CD1c-positive myeloid dendritic cell (primary cell): ENCODE measurements at regions not wholly inside any gene's neighbourhood (a gene's known extent, or its start where the extent isn't known, plus 50 kb on each side); places are given as distances from the start of the nearest gene placed in this dataset.
A peak's percentile ranks its signal among the peaks of the same experiment; 100 is the strongest.
"Not testable (repeated sequence)": the region's sequence is repeated elsewhere in the genome, so short reads cannot be mapped to it uniquely, and the experiment has no call there.

ENCODE experiments used
- DNase-seq: peaks from one replicate; pipeline ENCODE4 v3.0.0-alpha.2; 2016; ENCODE audit errors: extremely low spot score

GRCh38 chr13:50130123-50130946, 115.1 kb downstream of the KCNRG start:
- DNase-seq: peak; percentile 53

DNA sequence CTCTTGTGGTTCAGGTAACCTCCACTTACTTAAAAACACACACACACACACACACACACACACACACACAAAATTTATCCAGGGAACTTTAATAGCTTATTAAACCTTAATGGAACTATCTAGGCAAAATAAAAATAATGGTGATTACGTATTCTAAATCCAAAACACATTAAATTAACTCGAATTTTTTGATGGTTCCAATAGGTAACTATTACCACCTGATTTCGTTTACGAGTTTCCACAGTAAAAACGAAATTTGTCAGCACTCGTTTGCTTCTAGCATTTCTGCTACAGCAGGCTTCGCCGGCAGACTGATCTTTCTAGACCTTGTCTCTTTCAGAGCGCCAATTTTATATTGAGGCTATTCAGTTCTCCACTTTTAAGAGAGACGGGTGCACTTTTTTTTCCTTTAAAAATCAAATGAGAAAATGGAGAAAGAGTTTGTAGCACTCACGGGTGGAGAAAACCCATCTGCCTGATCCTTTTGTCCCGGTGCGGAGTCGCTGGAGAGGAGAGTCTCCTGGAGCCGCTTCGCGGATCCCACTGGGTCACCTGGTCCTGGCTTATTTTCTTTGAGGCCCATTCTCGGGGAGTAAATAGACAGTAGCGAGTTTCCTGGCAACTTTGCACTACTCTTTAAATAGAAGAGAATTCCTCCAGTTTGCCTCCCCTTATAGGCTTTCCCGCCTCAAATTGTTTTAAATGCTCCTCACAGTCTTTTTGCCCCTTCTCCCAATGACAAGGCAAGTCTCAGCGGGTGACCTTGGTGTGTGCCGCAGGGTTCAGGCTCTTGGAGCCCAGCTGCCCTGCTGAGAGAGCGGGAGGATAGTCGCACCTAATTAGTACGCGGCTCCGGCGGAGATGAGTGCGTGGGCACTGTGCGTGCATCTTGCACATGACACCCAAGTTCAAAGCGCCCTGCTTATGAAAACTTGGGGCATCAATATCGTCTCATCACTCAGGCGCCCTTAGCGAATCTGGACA, 117.0 kb downstream of the KCNRG start:
- peak; percentile 44 for DNase-seq

DNA sequence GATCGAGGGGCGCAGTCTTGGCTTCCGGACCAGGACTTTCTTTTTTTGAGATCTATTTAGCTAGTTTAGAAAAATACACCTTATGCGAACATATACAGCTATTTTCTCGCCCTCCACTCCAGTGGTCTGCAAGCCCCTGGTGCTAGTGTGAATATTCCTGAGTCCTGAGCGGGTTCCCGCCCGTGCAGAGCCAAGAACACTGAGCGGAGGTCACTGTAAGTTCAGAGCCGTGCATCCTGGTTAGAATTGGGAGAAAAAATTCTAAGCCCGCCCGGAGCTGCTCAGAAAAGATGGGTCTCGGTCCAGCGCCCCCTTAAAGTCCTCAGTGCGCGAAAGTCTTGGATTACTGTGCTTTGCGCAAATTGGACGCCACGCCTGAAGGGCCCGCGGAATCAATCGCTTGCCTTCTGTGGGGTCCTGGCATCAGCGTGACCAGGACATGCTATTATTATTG, 117.7 kb downstream of the KCNRG start:
- no peak for DNase-seq

- no peak for DNase-seq
Measured at GRCh38 chr13:50133358-50133953, 118.2 kb downstream of the KCNRG start.

DNA sequence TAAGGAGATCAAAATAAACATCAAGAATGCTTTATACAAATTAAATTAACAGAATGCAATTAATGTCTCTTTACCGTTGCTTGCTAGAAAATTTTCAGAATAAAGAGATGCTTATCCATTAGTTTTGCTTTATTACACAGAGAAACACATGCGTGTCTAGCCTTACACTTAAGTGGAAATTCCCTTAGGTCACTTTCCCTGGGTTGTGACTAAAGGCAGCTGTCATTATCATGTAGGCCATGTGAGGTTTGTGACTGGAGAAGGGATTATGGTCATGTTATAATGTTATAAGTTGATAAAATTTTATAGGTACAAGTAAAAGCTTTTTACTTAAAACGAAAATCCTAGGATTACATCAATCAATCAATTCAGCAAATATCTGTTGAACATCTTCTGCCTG, 121.0 kb downstream of the KCNRG start:
- no peak for DNase-seq

GRCh38 chr13:50136678-50137077, 121.4 kb downstream of the KCNRG start:
- no peak for DNase-seq

- DNase-seq: not testable (repeated sequence)
Measured at GRCh38 chr13:50139435-50139934, 124.2 kb downstream of the KCNRG start.

- peak; percentile 32 for DNase-seq
Measured at GRCh38 chr13:50140153-50140552, 124.9 kb downstream of the KCNRG start.

GRCh38 chr13:50140581-50141374, 125.5 kb downstream of the KCNRG start:
- peak; percentile 67 for DNase-seq

- peak; percentile 84 for DNase-seq
Measured at GRCh38 chr13:50141375-50141975, 126.2 kb downstream of the KCNRG start.

DNA sequence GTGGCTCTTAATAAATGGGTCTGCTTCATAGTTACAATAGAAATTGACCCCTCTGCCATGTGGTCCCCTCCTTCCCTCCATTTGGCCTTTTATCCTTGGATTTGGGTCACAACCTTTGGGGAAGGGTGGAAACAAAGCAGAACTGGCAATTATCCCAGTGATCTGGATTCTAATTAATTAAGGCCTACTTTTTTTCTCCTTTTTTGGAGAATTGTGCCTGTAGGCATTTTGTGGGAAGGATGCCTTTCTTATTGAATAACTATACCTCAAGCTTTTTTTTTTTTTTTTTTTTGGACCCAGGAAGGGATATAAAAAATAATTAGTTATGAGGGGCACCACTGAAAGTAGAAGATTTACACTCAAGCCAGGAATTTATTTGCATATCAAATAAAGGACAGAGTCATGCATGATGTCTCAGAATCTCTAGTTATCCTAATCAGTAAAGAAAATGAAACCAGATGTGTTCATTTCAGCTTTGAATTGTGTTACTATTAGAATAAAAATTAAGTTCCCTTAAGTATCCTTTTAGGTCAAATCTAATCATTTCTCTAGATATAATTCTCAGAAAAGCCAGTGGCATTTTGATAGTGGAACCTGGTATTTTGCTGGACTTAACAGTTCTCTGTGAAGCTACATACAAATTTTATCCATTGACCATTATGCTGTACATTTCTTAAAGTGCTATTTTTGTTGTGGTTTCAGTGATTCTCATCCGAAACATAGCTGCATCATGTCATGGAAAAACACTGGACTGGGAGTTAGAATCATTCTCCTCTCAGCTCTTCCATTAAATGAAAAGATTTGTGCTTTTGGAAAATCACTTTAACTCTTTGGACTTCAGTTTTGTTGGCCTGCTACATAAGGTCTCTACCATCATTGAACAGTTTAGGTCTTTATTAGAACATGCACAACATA, 129.3 kb downstream of the KCNRG start:
- no peak for DNase-seq

GRCh38 chr13:50149214-50149613, 134.0 kb downstream of the KCNRG start:
- DNase-seq: no peak

- no peak for DNase-seq
Measured at GRCh38 chr13:50149932-50150331, 134.7 kb downstream of the KCNRG start.

GRCh38 chr13:50152224-50152623, 137.0 kb downstream of the KCNRG start:
- no peak for DNase-seq

DNA sequence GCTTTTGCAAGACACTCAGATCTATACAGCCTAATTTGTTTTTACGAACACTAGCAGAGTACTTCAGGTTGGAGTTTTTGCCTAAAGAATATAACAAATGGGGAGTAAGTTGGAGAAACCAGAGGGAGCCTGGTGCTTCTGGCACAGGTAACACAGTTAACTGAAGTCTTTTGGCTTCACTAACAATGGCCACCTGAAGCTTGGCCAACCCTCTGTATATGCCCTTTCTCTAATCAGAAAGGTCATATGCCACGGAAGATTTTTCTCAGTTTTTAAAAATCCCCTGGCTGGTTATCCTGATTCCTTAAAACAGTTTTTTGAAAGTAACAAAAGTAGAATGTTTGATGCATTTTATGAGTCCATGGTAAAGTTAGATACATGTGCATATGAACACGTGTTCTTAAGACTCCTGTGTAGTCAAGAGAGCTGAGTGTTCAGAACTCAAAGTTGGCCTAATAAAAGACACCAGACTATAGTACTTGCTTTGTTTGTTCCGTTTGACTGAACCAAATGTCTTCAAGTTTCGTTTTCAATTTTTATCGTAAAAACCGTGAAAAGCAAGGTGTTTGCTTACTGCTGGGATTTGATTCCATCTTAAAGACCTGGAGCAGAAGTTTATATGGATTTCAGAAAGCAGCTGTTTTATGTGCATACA, 137.5 kb downstream of the KCNRG start:
- DNase-seq: no peak

DNA sequence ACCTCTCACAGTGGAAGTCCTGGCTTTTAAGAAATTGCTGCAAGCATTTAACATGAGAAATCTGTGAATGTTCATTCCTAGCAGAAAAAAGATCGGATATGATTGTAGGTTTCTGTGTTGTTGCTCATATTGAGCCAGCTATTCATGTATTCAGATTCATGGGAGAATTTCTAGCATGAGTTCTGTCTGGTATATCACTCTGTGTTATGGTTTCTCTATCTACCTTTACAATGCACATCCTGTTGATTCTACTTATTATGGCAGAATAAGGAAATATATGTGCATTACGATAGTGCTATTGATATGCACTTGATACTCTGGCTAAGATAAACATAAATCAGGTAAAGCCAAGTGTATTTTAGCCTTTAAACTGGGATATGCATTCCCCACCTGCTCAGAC, 138.2 kb downstream of the KCNRG start:
- no peak for DNase-seq

DNA sequence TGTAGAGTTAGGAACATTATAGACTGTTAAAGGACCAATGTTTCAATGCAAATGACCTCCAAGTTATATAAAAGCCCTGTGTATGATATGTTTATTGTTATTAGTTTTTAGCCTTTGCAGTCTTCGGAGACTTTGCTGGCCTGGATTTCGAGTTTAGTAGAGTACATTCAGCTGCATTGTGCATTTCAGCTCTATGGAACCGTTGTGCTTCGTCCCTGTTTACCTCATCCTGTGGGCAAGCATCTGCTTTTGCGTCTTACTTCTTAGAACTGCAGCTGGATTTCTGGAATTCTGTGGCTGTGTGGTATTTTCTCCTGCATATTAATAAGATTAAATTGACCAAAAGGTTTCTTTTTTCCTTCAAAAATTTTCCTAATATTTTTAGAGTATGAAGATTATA, 138.6 kb downstream of the KCNRG start:
- DNase-seq: no peak

DNA sequence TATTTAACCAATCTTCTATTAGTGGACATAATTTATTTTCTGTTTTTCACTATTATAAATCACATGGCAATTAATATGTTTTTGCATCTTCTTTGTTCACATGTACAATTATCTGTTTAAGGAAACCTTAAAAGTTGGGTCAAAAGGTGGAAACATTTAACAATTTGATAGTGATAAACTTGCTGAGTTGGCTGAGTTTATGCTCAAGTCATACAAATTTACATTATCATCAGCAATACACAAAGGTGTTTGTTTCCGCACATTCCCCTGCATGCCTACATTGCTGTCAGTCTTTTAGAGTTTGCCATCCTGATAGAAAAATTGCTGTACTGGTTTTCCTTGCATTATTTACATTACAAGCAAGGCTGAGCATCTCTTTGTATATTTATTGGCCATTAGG, 139.5 kb downstream of the KCNRG start:
- no peak for DNase-seq

DNA sequence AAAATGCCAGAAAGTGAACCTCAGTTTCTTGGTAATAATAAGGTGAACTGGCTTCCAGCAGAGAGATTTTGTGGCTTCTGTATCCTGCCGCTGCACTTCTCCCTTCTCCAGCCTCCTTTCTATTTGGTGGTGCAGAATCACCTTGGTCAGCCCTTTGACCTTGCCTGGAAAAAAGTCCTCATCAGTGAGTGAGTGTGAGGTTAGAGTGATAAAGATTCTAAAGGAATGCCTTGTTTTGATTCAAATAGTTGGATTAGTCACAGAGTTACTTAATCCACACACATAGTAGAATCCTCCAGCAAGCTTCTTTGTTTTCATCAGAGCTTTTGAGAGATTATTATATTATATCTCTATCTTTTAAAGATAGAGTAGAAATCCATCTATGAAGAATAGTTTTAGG, 140.9 kb downstream of the KCNRG start:
- DNase-seq: no peak
